ENCODE measurements at regions not wholly inside any gene's neighbourhood (a gene's known extent, or its start where the extent isn't known, plus 50 kb on each side); places are given as distances from the start of the nearest gene placed in this dataset.

- TF ChIP-seq STAG1 (CRISPR knock-in tag; IDR thresholded peaks at IDR 0.05) = 0 out of 2 replicates have a peak, but pooled peaks have one; percentile 13
- TF ChIP-seq MEIS1 (CRISPR knock-in tag; IDR thresholded peaks at IDR 0.05; ENCODE audit: borderline replicate concordance) = no peak
Observed at GRCh38 chr15:95829062-95829461, 501.4 kb upstream of the NR2F2 start (continued).

GRCh38 chr15:95830281-95830680, 500.2 kb upstream of the NR2F2 start:
- no peaks in the 10 kb centered on the region for H3K36me3 ChIP-seq (replicated peaks in 1 of 2; ENCODE audit: control insufficient read depth in 1 of 2, insufficient read depth in 2 of 2, low read length in 2 of 2)
- WGBS (ENCODE audit: low lambda C conversion rate) = 1% methylated on average over 4 of the region's 4 CpGs
- no peaks in the 10 kb centered on the region for H3K4me1 ChIP-seq (ENCODE audit: insufficient read depth, low read length)
- H2AFZ ChIP-seq (ENCODE audit: low read length) = no peak overlapping the region
- H3K9ac ChIP-seq (ENCODE audit: insufficient read depth, low read depth, low read length) = no peak overlapping the region
- H3K79me2 ChIP-seq (ENCODE audit: insufficient read depth, low read length) = no peaks in the 10 kb centered on the region
- in situ Hi-C loops (cut with HindIII; ENCODE audit: extremely low pct_ligation_motif_present, low pct_unique_long_range_greater_than_20kb) = no loop called here
- no peaks in the 10 kb centered on the region for H4K20me1 ChIP-seq (ENCODE audit: insufficient read depth, low read length)
- intact Hi-C loops (cut with micrococcal nuclease; ENCODE audit: unreplicated experiment) = no loop called here
- DNase-seq (ENCODE audit: low spot score) = no peak
- no peak for ATAC-seq
- BruUV-seq (replicated peaks) = no TSS peak
- ChIA-PET CTCF (ENCODE audit: low intra/inter-chr PET ratio, low total read pairs) (no interaction called here), POLR2A (no interaction called here)
- FAIRE-seq = no peak
- H3K4me2 ChIP-seq (ENCODE audit: low read depth, low read length) = no peak overlapping the region
- H3K27me3 ChIP-seq (ENCODE audit: control insufficient read depth in 1 of 2, insufficient read depth in 2 of 2, low read length in 2 of 2) = no peaks in the 10 kb centered on the region; a peak in 1 of 5 replicates
- H3K4me3 ChIP-seq (replicated peaks in 1 of 3; ENCODE audit: insufficient read depth in 1 of 3, low read depth in 2 of 3, low read length in 3 of 3) = no peak overlapping the region
- no peaks in the 10 kb centered on the region for H3K9me3 ChIP-seq (ENCODE audit: low read length)
- H3K27ac ChIP-seq (ENCODE audit: extremely low read length, insufficient read depth, low read length) = no peak overlapping the region
- TF ChIP-seq PRDM10 (CRISPR knock-in tag; IDR thresholded peaks at IDR 0.05; ENCODE audit: low read depth) (no peak), ZNF143 (CRISPR knock-in tag; IDR thresholded peaks at IDR 0.05) (no peak), LBX2 (CRISPR knock-in tag; IDR thresholded peaks at IDR 0.05; ENCODE audit: borderline replicate concordance) (no peak), PPARG (CRISPR knock-in tag; conservative IDR thresholded peaks at IDR 0.05) (no peak), ZNF382 (CRISPR knock-in tag; IDR thresholded peaks at IDR 0.05; ENCODE audit: borderline replicate concordance) (no peak), NFRKB (IDR thresholded peaks at IDR 0.05) (no peak), PATZ1 (CRISPR knock-in tag; IDR thresholded peaks at IDR 0.05) (no peak), ZNF44 (CRISPR knock-in tag; IDR thresholded peaks at IDR 0.05) (no peak), ZNF232 (CRISPR knock-in tag; IDR thresholded peaks at IDR 0.05; ENCODE audit: borderline replicate concordance) (no peak), AGO1 (IDR thresholded peaks at IDR 0.05; ENCODE audit: low read depth, low read length, poor library complexity, severe bottlenecking) (no peak), ZNF121 (CRISPR knock-in tag; IDR thresholded peaks at IDR 0.05) (no peak), STAG1 (CRISPR knock-in tag; IDR thresholded peaks at IDR 0.05) (no peak), SNRNP70 (IDR thresholded peaks at IDR 0.05; ENCODE audit: low read depth, low read length) (no peak), HMG20B (CRISPR knock-in tag; conservative IDR thresholded peaks at IDR 0.05) (no peak)
- TF ChIP-seq, protein P1, sequence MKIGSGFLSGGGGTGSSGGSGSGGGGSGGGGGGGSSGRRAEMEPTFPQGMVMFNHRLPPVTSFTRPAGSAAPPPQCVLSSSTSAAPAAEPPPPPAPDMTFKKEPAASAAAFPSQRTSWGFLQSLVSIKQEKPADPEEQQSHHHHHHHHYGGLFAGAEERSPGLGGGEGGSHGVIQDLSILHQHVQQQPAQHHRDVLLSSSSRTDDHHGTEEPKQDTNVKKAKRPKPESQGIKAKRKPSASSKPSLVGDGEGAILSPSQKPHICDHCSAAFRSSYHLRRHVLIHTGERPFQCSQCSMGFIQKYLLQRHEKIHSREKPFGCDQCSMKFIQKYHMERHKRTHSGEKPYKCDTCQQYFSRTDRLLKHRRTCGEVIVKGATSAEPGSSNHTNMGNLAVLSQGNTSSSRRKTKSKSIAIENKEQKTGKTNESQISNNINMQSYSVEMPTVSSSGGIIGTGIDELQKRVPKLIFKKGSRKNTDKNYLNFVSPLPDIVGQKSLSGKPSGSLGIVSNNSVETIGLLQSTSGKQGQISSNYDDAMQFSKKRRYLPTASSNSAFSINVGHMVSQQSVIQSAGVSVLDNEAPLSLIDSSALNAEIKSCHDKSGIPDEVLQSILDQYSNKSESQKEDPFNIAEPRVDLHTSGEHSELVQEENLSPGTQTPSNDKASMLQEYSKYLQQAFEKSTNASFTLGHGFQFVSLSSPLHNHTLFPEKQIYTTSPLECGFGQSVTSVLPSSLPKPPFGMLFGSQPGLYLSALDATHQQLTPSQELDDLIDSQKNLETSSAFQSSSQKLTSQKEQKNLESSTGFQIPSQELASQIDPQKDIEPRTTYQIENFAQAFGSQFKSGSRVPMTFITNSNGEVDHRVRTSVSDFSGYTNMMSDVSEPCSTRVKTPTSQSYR (CRISPR knock-in tag; IDR thresholded peaks at IDR 0.05; ENCODE audit: borderline replicate concordance) = no peak
